Myocyte (in vitro differentiated cells): ENCODE measurements at regions not wholly inside any gene's neighbourhood (a gene's known extent, or its start where the extent isn't known, plus 50 kb on each side); places are given as distances from the start of the nearest gene placed in this dataset.
"Not testable (repeated sequence)": the region's sequence is repeated elsewhere in the genome, so short reads cannot be mapped to it uniquely, and the experiment has no call there.

Experiments used
- DNase-seq: peaks from one replicate; pipeline ENCODE4 v3.0.0-alpha.2; 2012; ENCODE audit warnings: low read depth

GRCh38 chr3:110905121-110905520, 166.5 kb upstream of the NECTIN3 start:
- no peak for DNase-seq

GRCh38 chr3:110909839-110910238, 161.8 kb upstream of the NECTIN3 start:
- no peak for DNase-seq

GRCh38 chr3:110910346-110910955, 161.2 kb upstream of the NECTIN3 start:
- DNase-seq: no peak

- DNase-seq: no peak
These were observed 152.7 kb upstream of the NECTIN3 start for GRCh38 chr3:110918963-110919362.

GRCh38 chr3:110925798-110926197, 145.8 kb upstream of the NECTIN3 start:
- DNase-seq: peak; percentile 58

- no peak for DNase-seq
These were observed 143.5 kb upstream of the NECTIN3 start for GRCh38 chr3:110928016-110928662.

GRCh38 chr3:110929816-110930215, 141.8 kb upstream of the NECTIN3 start:
- no peak for DNase-seq

- peak; percentile 12 for DNase-seq
These were observed 139.0 kb upstream of the NECTIN3 start for GRCh38 chr3:110932567-110932966.

- no peak for DNase-seq
These were observed 137.7 kb upstream of the NECTIN3 start for GRCh38 chr3:110933821-110934426.

- DNase-seq: no peak
These were observed 133.0 kb upstream of the NECTIN3 start for GRCh38 chr3:110938629-110939028.

- no peak for DNase-seq
These were observed 131.6 kb upstream of the NECTIN3 start for GRCh38 chr3:110940055-110940454.

GRCh38 chr3:110944782-110945181, 126.8 kb upstream of the NECTIN3 start:
- DNase-seq: no peak

GRCh38 chr3:110946810-110947209, 124.8 kb upstream of the NECTIN3 start:
- DNase-seq: no peak

- not testable (repeated sequence) for DNase-seq
These were observed 122.4 kb upstream of the NECTIN3 start for GRCh38 chr3:110949194-110949593.

- peak; percentile 3 for DNase-seq
These were observed 116.2 kb upstream of the NECTIN3 start for GRCh38 chr3:110955301-110955880.

- no peak for DNase-seq
These were observed 115.5 kb upstream of the NECTIN3 start for GRCh38 chr3:110956081-110956480.

- DNase-seq: no peak
These were observed 114.2 kb upstream of the NECTIN3 start for GRCh38 chr3:110957247-110958025.

- DNase-seq: no peak
These were observed 113.1 kb upstream of the NECTIN3 start for GRCh38 chr3:110958313-110959147.

- no peak for DNase-seq
These were observed 105.6 kb upstream of the NECTIN3 start for GRCh38 chr3:110965976-110966375.

- DNase-seq: no peak
These were observed 104.5 kb upstream of the NECTIN3 start for GRCh38 chr3:110966966-110967663.
